ENCODE measurements at regions not wholly inside any gene's neighbourhood (a gene's known extent, or its start where the extent isn't known, plus 50 kb on each side); places are given as distances from the start of the nearest gene placed in this dataset.

DNA sequence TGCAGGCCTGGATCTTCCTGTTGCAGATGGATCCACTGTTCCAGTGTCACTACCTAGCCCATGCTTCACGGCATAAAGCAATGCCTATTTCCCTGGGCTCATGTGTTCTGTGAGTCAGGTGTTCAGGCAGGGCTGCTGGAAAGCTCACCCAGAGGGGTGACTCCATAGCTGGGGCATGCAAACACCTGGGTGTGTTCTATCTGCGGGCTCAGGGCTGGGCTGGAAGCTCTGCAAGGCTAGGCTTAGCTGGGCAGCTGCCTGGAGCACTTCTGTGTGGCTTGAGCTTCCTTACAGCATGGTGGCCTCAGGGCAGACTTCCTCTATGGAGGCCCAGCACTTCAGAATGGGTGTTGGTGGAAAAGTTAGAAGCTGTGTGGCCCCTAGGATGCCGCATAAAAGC, 139.9 kb downstream of the GADD45G start:
- no peak for DNase-seq
- no peak for ATAC-seq (ENCODE audit: low read depth)
- no peak overlapping the region for H3K4me3 Mint-ChIP-seq
- H3K9me3 Mint-ChIP-seq = no peaks in the 10 kb centered on the region
- ChIA-PET POLR2A (no interaction called here), CTCF (interaction anchor here (0.9 kb wide), 1 partner anchor 71 kb away, joined by 3 read pairs; no protein-coding TSS in a partner anchor)
- peaks cover 51% of the 10 kb centered on the region for H3K4me1 Mint-ChIP-seq
- intact Hi-C loops (cut with micrococcal nuclease) = loop anchor here (5.0 to 10.0 kb wide), 3 partner anchors 38 to 170 kb away; no protein-coding TSS in a partner anchor
- TF ChIP-seq CTCF (IDR thresholded peaks at IDR 0.05) = no peak
- H3K27ac Mint-ChIP-seq = no peak overlapping the region
- H3K27me3 Mint-ChIP-seq = no peaks in the 10 kb centered on the region
- no peaks in the 10 kb centered on the region for H3K36me3 Mint-ChIP-seq (ENCODE audit: low read depth)

GRCh38 chr9:89745601-89746376, 141.0 kb downstream of the GADD45G start:
- Mint-ChIP-seq H3K4me1 (peaks cover 41% of the 10 kb centered on the region), H3K36me3 (ENCODE audit: low read depth) (no peaks in the 10 kb centered on the region), H3K9me3 (no peaks in the 10 kb centered on the region), H3K27me3 (no peaks in the 10 kb centered on the region), H3K27ac (no peak overlapping the region), H3K4me3 (no peak overlapping the region)
- CTCF ChIA-PET = interaction anchor here (0.9 kb wide), 1 partner anchor 70 kb away, joined by 3 read pairs; no protein-coding TSS in a partner anchor
- intact Hi-C loops (cut with micrococcal nuclease) = loop anchor here (10.0 kb wide), 1 partner anchor 169 kb away; no protein-coding TSS in a partner anchor
- no peak for DNase-seq
- no peak for TF ChIP-seq CTCF (IDR thresholded peaks at IDR 0.05)
- ATAC-seq (ENCODE audit: low read depth) = no peak
- POLR2A ChIA-PET = interaction anchor here (0.8 kb wide), 1 partner anchor 298 kb away, joined by 3 read pairs; no protein-coding TSS in a partner anchor

- Mint-ChIP-seq H3K4me3 (no peak overlapping the region), H3K27me3 (no peaks in the 10 kb centered on the region), H3K9me3 (no peaks in the 10 kb centered on the region), H3K36me3 (ENCODE audit: low read depth) (no peaks in the 10 kb centered on the region), H3K27ac (no peak overlapping the region), H3K4me1 (peaks cover 33% of the 10 kb centered on the region)
- intact Hi-C loops (cut with micrococcal nuclease) = loop anchor here (10.0 kb wide), 1 partner anchor 168 kb away; no protein-coding TSS in a partner anchor
- POLR2A ChIA-PET = interaction anchor here (0.8 kb wide), 1 partner anchor 297 kb away, joined by 3 read pairs; no protein-coding TSS in a partner anchor
- DNase-seq (no peak), ATAC-seq (ENCODE audit: low read depth) (no peak)
- CTCF ChIA-PET = no interaction called here
- TF ChIP-seq CTCF (IDR thresholded peaks at IDR 0.05) = no peak
Observed at GRCh38 chr9:89746385-89747116, 141.7 kb downstream of the GADD45G start.

- CTCF ChIA-PET = no interaction called here
- intact Hi-C loops (cut with micrococcal nuclease) = loop anchor here (10.0 kb wide), 1 partner anchor 167 kb away; no protein-coding TSS in a partner anchor
- DNase-seq (no peak), ATAC-seq (ENCODE audit: low read depth) (no peak)
- H3K4me3 Mint-ChIP-seq = no peak overlapping the region
- peaks cover 26% of the 10 kb centered on the region for H3K4me1 Mint-ChIP-seq
- no peaks in the 10 kb centered on the region for H3K27me3 Mint-ChIP-seq
- H3K36me3 Mint-ChIP-seq (ENCODE audit: low read depth) = no peaks in the 10 kb centered on the region
- H3K27ac Mint-ChIP-seq = no peak overlapping the region
- POLR2A ChIA-PET = no interaction called here
- TF ChIP-seq CTCF (IDR thresholded peaks at IDR 0.05) = no peak
- H3K9me3 Mint-ChIP-seq = no peaks in the 10 kb centered on the region
Observed at GRCh38 chr9:89747596-89747995, 142.8 kb downstream of the GADD45G start.

All from activated B cell treated with CpG ODN at 0.5 μM for 24 hours (primary cell).